ENCODE measurements at regions not wholly inside any gene's neighbourhood (a gene's known extent, or its start where the extent isn't known, plus 50 kb on each side); places are given as distances from the start of the nearest gene placed in this dataset.
"Not testable (repeated sequence)": the region's sequence is repeated elsewhere in the genome, so short reads cannot be mapped to it uniquely, and the experiment has no call there.

- no peak for DNase-seq
These were observed 167.5 kb upstream of the DPP10 start for GRCh38 chr2:114274957-114275356.

DNA sequence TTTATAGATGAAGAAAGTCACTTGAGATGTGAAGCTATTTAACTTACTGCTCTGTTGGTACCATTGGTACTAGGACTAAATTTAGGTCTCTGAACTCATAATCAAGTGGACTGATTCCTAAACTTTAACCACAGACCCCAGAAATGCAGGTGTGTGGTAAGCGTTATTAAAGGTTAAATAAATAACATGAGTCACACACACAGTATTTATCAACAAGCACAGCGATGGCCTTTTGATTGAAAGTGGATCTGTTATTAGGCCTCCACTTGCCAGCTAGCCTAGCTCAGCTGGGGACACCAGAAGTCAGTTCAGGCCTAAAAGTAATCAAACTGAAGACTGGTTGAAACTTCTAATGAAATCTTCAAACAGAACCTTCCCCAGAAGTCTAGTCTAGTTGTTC lies 161.3 kb upstream of the DPP10 start:
- no peak for DNase-seq

GRCh38 chr2:114283774-114284173 lies 158.7 kb upstream of the DPP10 start:
- DNase-seq, result no peak

GRCh38 chr2:114286438-114286837 lies 156.0 kb upstream of the DPP10 start:
- DNase-seq, result no peak

DNA sequence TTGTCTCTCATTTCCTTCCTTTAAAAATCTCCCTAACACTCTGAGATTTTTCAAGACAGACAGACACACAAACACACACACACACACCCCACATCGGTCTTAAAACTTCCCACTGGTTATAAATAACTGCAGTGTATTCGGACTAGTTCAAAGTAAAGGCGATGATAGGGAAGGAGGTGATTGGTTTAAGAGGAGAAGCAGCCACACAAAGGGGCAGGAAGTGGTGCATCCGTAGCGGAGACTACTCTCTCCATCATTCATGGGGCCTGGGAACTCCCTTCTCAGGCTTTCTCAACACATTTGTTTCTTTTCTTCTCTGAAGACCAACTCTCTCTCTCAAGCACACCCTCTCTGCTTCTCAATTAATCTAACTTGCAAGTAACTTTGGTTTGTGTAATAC lies 149.1 kb upstream of the DPP10 start:
- DNase-seq, result no peak

GRCh38 chr2:114294741-114295140 lies 147.7 kb upstream of the DPP10 start:
- no peak for DNase-seq

DNA sequence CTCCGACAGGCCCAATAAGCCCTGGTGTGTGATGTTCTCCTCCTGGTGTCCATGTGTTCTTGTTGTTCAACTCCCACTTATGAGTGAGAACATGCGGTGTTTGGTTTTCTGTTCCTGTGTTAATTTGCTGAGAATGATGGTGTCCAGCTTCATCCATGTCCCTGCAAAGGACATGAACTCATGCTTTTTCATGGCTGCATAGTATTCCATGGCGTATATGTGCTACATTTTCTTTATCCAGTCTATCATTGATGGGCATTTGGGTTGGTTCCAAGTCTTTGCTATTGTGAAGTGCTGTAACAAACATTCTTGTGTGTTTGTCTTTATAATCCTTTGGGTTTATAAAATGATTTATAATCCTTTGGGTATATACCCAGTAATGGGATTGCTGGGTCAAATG lies 142.1 kb upstream of the DPP10 start:
- not testable (repeated sequence) for DNase-seq

- no peak for DNase-seq
These were observed 125.7 kb upstream of the DPP10 start for GRCh38 chr2:114316532-114317300.

DNA sequence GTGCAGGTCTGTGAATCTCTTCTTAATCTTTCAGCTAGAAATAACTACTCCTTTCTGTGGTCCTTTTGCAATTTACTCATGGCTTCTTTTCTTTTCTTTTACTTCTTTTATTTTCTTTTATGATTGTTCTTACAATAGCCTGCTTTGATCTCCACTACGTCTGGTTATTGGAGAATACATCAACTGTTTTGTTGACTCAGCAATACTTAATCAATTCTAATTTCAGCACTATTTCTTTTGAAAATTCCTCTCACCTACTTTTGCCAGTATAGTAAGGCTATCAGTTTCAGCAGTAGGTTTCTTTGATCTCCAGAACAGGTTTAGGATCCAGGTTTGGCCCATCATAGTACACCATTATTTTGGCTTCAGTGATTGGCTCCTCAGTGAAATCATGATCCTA lies 111.8 kb upstream of the DPP10 start:
- no peak for DNase-seq

GRCh38 chr2:114331934-114332333 lies 110.5 kb upstream of the DPP10 start:
- DNase-seq, result no peak

GRCh38 chr2:114345246-114345645 lies 97.2 kb upstream of the DPP10 start:
- no peak for DNase-seq

DNA sequence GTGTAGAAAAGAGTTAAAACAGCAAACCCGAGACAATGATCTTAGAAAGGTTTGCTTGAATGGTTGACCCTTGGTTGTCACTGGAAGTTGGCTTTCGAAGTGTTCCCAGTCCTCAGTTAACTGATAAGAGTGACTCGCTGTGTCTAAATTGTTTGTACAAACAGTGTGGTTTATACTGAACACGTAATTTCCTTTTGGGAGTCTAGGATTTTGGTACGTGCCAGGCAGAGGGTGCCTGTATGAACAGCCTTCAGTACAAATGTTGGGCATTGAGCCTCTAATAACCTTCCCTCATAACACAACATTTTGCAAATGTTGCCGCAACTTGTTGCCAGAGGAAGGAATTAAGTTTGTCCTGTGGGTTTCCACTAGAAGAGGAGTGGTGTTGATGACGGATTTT lies 95.8 kb upstream of the DPP10 start:
- DNase-seq, result no peak

GRCh38 chr2:114350186-114350725 lies 92.2 kb upstream of the DPP10 start:
- DNase-seq, result no peak

DNA sequence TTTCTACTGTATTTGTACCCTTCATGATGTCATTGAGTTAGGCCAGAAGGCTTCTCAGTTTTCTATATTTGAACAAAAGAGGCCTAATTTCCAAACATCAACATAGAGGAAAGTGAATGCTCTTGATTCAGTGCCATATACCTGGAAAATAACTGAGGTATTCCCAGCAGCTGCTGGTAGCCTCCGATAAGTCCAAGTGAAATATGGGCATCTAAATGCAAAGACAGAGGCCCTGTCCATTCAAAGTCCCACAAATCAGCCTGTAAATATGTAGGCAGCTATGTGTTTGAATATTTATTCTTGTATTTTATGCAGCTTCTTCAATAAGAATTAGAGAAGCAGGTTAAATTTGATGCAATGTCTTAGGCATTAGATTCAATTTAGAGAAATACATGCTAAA lies 89.5 kb upstream of the DPP10 start:
- no peak for DNase-seq

DNA sequence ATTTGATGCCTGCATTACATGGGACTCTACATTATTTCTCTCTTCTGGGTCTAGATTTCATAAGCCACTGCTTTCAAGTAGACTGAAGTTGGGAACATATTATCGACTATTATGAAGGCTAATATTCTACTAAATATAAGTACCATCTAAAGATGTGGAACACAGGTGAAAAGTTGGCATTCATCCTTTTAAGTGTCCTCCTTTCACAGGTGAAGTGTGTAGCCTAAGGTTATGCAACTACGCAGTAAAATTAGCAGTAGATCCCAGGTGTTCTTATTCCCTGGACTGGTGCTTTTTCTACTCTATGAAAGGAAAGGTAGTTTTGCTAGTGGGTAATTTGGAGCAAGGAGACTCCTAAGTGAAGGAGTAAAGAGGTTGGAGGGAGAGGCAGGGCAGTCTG lies 88.2 kb upstream of the DPP10 start:
- DNase-seq, result no peak

GRCh38 chr2:114368705-114369104 lies 73.7 kb upstream of the DPP10 start:
- no peak for DNase-seq

GRCh38 chr2:114371721-114372120 lies 70.7 kb upstream of the DPP10 start:
- not testable (repeated sequence) for DNase-seq

- DNase-seq, result no peak
These were observed 68.8 kb upstream of the DPP10 start for GRCh38 chr2:114373591-114373990.

- no peak for DNase-seq
These were observed 58.0 kb upstream of the DPP10 start for GRCh38 chr2:114384441-114384840.

DNA sequence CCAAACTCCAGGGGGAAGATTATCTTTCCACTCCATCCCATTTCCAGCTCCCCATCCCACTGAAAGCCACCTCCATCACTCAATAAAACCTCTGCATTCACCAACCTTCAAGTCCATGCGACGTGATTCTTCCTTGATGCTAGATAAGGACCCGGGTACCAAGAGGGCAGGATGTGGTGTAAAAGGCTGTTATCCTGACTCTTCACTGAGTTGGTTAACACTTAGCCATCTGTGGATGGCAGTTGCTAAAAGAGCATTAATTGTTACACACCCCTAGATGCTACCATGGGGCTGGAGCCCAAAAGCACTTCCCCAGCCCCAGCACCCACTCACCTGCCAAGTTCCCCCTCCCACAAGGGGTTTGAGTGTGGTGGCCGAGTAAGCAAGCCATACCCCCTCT lies 53.4 kb upstream of the DPP10 start:
- DNase-seq, result no peak
